AG09309 (cell line): ENCODE measurements at regions not wholly inside any gene's neighbourhood (a gene's known extent, or its start where the extent isn't known, plus 50 kb on each side); places are given as distances from the start of the nearest gene placed in this dataset.

ENCODE experiments used
- DNase-seq: peaks from one replicate; pipeline ENCODE4 v3.0.0-alpha.2; 2010; ENCODE audit warnings: low read depth
- H3K4me3 ChIP-seq: 2 replicates; pipeline ENCODE4 v1.5.1; 2011; ENCODE audit warnings: mild to moderate bottlenecking, low read depth, low read length, moderate library complexity; ENCODE audit not compliant: control insufficient read depth
- CTCF ChIP-seq: IDR thresholded peaks from 2 replicates; pipeline ENCODE4 v1.5.1; 2011; ENCODE audit warnings: mild to moderate bottlenecking, low read depth, low read length, inconsistent platforms; ENCODE audit not compliant: insufficient read depth, control insufficient read depth; ENCODE audit errors: missing control alignments

GRCh38 chr2:11060376-11061169 lies 94.7 kb upstream of the SLC66A3 start:
- no peak overlapping the region for H3K4me3 ChIP-seq
- DNase-seq = no peak
- TF ChIP-seq CTCF = no peak

GRCh38 chr2:11065833-11066485 lies 89.3 kb upstream of the SLC66A3 start:
- DNase-seq = no peak
- H3K4me3 ChIP-seq = no peak overlapping the region
- TF ChIP-seq CTCF = no peak

GRCh38 chr2:11067221-11068078 lies 87.8 kb upstream of the SLC66A3 start:
- DNase-seq = no peak
- no peak for TF ChIP-seq CTCF
- H3K4me3 ChIP-seq = no peak overlapping the region

GRCh38 chr2:11068079-11068741 lies 87.1 kb upstream of the SLC66A3 start:
- TF ChIP-seq CTCF = no peak
- no peak for DNase-seq
- H3K4me3 ChIP-seq = no peak overlapping the region

GRCh38 chr2:11068856-11069526 lies 86.3 kb upstream of the SLC66A3 start:
- no peak overlapping the region for H3K4me3 ChIP-seq
- DNase-seq = no peak
- no peak for TF ChIP-seq CTCF
